Right atrium auricular region (tissue), 2 donors: ENCODE measurements at regions not wholly inside any gene's neighbourhood (a gene's known extent, or its start where the extent isn't known, plus 50 kb on each side); places are given as distances from the start of the nearest gene placed in this dataset.
"Not testable (repeated sequence)": the region's sequence is repeated elsewhere in the genome, so short reads cannot be mapped to it uniquely, and the experiment has no call there.

ENCODE experiments used
- DNase-seq: peaks from one replicate; pipeline ENCODE4 v3.0.0-alpha.2; 2019; ENCODE audit warnings: low spot score
- H3K27ac ChIP-seq, 2 donors: fragments of 200-600 bp; sonication (generic); 1 replicate in 1 of 2; 2 replicates in 1 of 2; pipeline ENCODE4 v1.5.1; 2016 to 2019
- H3K27me3 ChIP-seq, 2 donors: fragments of 200-600 bp; sonication (generic); one replicate each; pipeline versions ENCODE4 v1.5.1 to v1.6.0; 2017 to 2019
- H3K36me3 ChIP-seq: fragments of 200-600 bp; sonication (generic); one replicate; pipeline ENCODE4 v1.5.1; 2016
- H3K4me1 ChIP-seq, 2 donors: fragments of 200-600 bp; sonication (generic); one replicate each; pipeline versions ENCODE4 v1.5.1 to v1.6.0; 2017 to 2019
- H3K4me3 ChIP-seq, 2 donors: fragments of 200-600 bp; sonication (generic); 1 replicate in 1 of 2; 2 replicates in 1 of 2; pipeline ENCODE4 v1.5.1; 2017 to 2019; ENCODE audit warnings: mild to moderate bottlenecking in 1 of 2, moderate library complexity in 1 of 2
- H3K9me3 ChIP-seq, 2 donors: fragments of 200-600 bp; sonication (generic); one replicate each; pipeline ENCODE4 v1.5.1; 2019
- TF ChIP-seq, protein P1 (sequence below), 2 donors: fragments of 200-600 bp; sonication (generic); IDR thresholded peaks; one replicate each; pipeline ENCODE4 v1.5.1; 2019; ENCODE audit warnings: antibody characterized with exemption in 2 of 2

DNA sequence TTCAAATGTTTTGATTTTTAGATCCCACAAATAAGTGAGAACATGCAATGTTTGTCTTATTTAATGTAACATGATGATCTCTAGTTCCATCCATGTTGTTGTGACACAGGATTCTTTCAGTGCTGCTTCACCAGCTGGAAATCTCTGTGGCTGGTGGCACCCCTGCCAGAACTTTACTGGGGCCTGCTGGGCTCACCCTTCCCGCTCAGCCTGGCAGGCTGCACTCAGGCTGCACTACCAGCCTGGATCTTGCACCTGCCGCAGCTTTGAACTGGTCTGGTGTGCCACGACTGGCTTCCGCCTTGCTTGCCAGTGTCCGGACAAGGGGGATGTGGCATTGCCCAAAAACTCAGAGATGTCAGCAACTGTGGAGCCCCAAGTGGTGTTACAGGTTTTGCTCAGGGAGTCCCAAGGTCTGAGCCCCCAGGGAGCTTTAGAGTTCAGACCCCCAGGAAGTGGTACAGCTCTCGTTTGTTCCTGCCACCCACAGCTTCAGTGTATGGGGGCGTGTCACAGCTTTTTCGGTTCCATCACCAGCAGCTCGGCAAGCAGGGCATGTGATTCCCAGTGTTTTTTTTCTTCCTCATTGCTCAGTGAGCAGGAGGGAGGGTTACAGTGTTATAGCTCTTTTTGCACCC lies 72.3 kb upstream of the SYNCRIP start:
- Histone ChIP-seq H3K4me3 (no peak overlapping the region), H3K27me3 (no peaks in the 10 kb centered on the region), H3K4me1 (no peaks in the 10 kb centered on the region), H3K27ac (no peak overlapping the region), H3K36me3 (no peaks in the 10 kb centered on the region), H3K9me3 (peaks cover 0 to 10% of the 10 kb centered on the region in 2 donors)
- TF ChIP-seq, protein P1, sequence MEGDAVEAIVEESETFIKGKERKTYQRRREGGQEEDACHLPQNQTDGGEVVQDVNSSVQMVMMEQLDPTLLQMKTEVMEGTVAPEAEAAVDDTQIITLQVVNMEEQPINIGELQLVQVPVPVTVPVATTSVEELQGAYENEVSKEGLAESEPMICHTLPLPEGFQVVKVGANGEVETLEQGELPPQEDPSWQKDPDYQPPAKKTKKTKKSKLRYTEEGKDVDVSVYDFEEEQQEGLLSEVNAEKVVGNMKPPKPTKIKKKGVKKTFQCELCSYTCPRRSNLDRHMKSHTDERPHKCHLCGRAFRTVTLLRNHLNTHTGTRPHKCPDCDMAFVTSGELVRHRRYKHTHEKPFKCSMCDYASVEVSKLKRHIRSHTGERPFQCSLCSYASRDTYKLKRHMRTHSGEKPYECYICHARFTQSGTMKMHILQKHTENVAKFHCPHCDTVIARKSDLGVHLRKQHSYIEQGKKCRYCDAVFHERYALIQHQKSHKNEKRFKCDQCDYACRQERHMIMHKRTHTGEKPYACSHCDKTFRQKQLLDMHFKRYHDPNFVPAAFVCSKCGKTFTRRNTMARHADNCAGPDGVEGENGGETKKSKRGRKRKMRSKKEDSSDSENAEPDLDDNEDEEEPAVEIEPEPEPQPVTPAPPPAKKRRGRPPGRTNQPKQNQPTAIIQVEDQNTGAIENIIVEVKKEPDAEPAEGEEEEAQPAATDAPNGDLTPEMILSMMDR (IDR thresholded peaks at IDR 0.05), result no peak
- no peak for DNase-seq

DNA sequence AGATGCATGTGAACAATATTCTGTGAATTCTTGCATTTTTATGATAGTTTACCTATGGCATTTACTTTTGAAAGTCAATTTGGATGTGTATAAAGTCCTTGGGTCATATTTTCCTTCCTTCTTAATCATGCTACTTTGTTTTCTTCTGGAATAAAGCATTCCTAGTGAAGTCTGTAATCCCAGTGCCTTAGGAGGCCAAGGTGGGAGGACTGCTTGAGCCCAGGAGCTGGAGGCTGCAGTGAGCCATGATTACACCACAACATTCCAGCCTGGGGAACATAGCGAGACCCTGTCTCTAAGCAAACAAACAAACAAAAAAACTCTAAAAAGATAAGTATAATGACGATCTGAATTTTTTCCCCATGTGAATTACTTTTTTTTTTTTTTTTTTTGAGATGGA lies 69.7 kb upstream of the SYNCRIP start:
- Histone ChIP-seq H3K4me1 (no peaks in the 10 kb centered on the region), H3K36me3 (no peaks in the 10 kb centered on the region), H3K9me3 (peaks cover 0 to 10% of the 10 kb centered on the region in 2 donors), H3K4me3 (no peak overlapping the region), H3K27me3 (no peaks in the 10 kb centered on the region), H3K27ac (no peak overlapping the region)
- no peak for DNase-seq
- TF ChIP-seq, protein P1 (IDR thresholded peaks at IDR 0.05), result no peak

DNA sequence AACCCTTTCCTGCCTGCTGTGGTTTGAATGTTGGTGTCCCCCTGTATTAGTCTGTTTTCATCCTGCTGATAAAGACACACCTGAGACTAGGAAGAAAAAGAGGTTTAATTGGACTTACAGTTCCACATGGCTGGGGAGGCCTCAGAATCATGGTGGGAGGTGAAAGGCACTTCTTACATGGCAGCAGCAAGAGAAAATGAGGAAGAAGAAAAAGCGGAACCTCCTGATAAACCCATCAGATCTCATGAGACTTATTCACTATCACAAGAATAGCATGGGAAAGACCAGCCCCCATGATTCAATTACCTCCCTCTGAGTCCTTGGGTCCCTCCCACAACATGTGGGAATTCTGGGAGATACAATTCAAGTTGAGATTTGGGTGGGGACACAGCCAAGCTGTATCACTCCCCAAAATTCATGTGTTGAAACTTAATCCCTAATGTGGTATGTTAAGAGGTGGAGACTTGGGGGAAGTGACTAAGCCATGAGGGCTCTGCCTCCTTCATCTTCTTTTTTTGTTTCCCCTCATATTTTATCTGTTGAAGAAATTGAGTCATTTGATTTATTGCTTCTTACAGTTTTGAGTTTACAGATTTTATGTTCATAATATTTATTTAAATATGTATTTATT lies 64.9 kb upstream of the SYNCRIP start:
- not testable (repeated sequence) for H3K36me3 ChIP-seq, H3K27me3 ChIP-seq, DNase-seq, H3K9me3 ChIP-seq, H3K4me3 ChIP-seq, H3K27ac ChIP-seq, H3K4me1 ChIP-seq

DNA sequence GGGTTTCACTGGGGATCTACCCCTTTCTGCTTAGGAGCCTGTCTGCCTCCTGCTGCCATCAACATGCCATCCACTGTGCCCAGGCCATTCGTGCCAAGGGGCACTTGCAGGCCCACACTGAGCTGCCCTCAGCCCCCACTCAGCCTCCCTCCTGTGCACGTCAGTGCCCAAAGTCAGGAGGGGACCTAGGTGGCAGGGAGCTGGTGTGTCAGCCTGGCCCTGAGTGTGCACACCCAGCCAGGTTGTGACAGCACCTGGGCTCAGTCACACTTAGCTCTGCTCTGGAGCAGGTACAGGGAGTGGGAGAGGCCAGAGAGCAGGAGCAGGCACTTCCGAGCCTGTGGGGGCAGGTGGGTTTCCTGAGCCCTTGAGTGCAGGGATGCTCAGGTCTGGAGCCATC lies 63.6 kb upstream of the SYNCRIP start:
- Histone ChIP-seq H3K27me3 (no peaks in the 10 kb centered on the region), H3K36me3 (no peaks in the 10 kb centered on the region), H3K27ac (no peak overlapping the region), H3K4me3 (no peak overlapping the region), H3K9me3 (peaks cover 0 to 3% of the 10 kb centered on the region in 2 donors), H3K4me1 (no peaks in the 10 kb centered on the region)
- TF ChIP-seq, protein P1 (IDR thresholded peaks at IDR 0.05), result no peak
- DNase-seq, result no peak

GRCh38 chr6:85705220-85705619 lies 62.5 kb upstream of the SYNCRIP start:
- no peaks in the 10 kb centered on the region for H3K4me1 ChIP-seq
- H3K4me3 ChIP-seq, result no peak overlapping the region
- TF ChIP-seq, protein P1 (IDR thresholded peaks at IDR 0.05), result no peak
- no peak overlapping the region for H3K27ac ChIP-seq
- H3K27me3 ChIP-seq, result no peaks in the 10 kb centered on the region
- no peaks in the 10 kb centered on the region for H3K36me3 ChIP-seq
- H3K9me3 ChIP-seq, result peaks cover 0 to 2% of the 10 kb centered on the region in 2 donors
- no peak for DNase-seq

- Histone ChIP-seq H3K27me3 (no peaks in the 10 kb centered on the region), H3K9me3 (no peaks in the 10 kb centered on the region), H3K4me1 (no peaks in the 10 kb centered on the region), H3K4me3 (no peak overlapping the region), H3K36me3 (no peaks in the 10 kb centered on the region), H3K27ac (no peak overlapping the region)
- TF ChIP-seq, protein P1 (IDR thresholded peaks at IDR 0.05), result no peak
- no peak for DNase-seq
Measured at GRCh38 chr6:85703406-85703805, 60.7 kb upstream of the SYNCRIP start.
